ENCODE measurements at regions not wholly inside any gene's neighbourhood (a gene's known extent, or its start where the extent isn't known, plus 50 kb on each side); places are given as distances from the start of the nearest gene placed in this dataset.

DNA sequence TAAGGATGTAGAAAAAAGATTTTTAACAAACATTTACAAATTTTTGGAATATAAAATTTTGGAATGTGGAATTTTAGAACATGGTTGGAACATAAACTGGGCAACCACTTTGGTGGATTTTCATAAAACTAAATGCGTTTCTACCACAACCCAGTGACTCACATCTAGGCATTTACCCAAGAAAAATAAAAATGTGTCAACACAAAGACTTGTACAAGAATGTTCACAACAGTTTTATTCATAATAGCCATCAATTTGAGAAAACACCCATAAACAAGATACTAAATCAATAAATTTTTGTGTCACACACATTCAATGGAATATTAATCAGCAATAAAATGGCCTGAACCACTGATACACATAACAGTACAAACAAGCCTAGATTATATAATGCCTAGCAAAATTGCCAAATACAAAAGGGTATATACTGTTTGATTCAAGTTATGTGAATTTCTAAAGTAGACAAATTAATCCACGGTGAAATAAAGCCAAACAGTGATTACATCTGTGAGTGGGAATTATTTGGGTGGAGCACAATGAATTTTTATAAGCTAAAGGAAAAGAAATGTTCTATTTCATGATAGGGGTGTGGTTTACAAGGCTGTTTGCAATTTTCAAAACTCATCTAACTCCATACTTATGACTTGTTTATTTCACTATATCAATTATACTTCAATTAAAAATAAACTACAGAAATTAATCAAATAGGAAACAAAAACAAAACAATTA lies 415.2 kb upstream of the OR4E1 start:
- DNase-seq: no peak

DNA sequence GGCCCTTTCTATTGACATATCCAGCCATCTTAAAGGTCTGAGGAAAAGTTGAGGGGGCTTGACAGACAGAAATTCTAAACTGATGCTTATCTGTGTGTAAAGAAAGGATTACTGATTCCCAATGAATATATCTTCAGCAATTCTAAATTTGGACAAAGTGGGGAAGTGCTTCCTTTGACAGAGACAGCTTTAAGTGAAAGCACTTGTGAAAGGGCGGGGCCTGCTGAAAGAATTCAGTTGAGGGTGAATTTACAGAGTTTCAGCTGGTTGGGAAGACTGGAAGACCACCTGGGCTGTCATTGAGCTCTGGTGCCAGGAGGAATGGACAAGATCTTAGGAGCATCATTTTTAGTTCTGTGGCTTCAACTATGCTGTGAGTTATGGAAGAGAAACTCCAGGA lies 412.5 kb upstream of the OR4E1 start:
- no peak for DNase-seq

GRCh38 chr14:22084393-22085281 lies 411.0 kb upstream of the OR4E1 start:
- DNase-seq: peak; percentile 32

- DNase-seq: no peak
Observed at GRCh38 chr14:22081337-22081736, 407.7 kb upstream of the OR4E1 start.

DNA sequence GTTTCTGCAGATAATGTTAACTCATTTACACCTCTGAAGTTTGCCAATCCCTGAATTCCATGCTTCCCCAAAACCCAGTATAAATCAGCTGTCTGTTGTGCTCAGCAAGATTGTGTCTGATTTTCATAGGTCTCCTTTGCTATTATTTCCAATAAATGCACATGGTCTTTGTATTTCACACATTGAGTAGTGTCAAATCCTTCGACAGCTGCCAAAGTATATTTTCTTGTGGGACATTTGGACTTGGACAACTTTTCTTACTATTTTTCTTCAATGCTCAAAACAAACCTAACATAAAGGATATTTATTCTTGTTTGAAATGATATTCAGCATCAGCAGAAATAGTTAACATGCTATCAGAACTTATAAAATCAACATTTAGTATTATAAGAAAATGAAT lies 406.1 kb upstream of the OR4E1 start:
- no peak for DNase-seq

DNA sequence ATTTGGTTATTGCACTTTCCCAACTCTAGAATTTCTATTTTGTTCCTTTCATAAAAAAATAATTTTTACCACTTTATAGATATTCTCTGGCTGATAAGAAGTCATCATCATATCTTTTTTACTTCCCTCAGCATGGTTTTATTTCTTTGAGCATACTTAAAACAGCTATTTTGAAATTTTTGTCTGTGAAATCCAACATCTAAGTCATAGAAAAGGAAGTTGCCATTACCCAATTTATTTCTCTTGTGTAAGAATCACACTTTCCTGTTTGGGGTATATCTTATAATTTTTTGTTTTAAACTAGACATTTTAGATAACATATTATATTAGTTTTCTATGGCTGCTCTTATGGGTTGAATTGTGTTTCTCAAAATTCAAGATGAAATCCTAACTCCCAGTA lies 400.2 kb upstream of the OR4E1 start:
- DNase-seq: no peak

GRCh38 chr14:22071006-22071405 lies 397.4 kb upstream of the OR4E1 start:
- DNase-seq: no peak

- DNase-seq: no peak
Observed at GRCh38 chr14:22070119-22070982, 396.7 kb upstream of the OR4E1 start.

- DNase-seq: no peak
Observed at GRCh38 chr14:22065347-22065746, 391.7 kb upstream of the OR4E1 start.

DNA sequence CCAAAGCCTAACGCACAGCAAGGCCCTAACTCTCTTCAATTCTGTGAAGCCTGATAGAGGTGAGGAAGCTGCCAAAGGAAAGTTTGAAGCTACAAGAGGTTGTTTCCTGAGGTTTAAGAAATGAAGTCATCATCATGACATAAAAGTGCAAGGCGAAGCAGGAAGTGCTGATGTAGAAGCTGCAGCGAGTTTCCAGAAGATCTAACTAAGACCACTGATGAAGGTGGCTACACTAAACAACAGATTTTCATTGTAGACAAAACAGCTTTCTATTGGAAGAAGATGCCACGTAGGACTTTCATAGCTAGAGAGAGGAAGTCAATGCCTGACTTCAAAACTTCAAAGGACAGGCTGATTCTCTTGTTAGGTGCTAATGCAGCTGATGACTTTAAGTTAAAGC lies 385.6 kb upstream of the OR4E1 start:
- no peak for DNase-seq

GRCh38 chr14:22052795-22053194 lies 379.2 kb upstream of the OR4E1 start:
- DNase-seq: no peak

DNA sequence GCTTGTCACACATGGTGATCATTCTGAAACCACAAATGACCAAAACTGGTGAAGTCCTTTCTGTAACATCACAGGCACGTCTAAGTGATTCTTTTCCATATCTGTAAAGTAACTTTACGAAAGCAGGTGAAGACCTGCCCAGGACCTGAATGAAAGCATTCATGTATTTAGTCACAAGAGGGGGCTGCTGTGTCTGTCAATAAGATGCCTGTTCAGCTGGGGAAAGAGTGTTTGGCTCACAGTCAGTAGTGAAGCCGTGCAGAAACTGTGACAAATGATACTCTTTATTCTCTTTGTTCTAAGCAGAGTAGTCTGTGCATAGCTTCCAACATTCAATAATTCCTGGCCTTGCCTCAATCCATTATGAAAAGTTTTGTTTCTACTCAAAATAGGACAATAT lies 373.5 kb upstream of the OR4E1 start:
- DNase-seq: no peak

DNA sequence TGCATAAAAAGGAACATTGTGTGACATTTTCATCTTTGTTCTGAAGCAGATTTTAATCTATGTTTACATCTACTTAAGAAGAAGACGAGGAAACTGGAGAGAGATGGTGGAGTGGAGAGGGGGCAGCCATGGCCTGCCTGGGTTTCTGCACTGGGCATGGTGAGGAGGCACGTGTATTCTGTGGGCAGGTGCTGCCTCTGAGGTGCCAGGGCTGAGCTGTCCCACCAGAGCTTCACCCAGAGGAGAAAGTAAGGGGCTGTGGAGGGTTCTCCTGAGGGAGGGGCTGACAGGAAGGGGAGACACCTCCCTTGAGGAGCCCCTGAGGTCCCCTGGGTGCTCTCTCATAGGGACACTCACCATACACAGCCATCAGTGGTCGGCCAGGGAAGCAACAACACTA lies 372.4 kb upstream of the OR4E1 start:
- DNase-seq: no peak

- DNase-seq: no peak
Observed at GRCh38 chr14:22044193-22044592, 370.6 kb upstream of the OR4E1 start.

- DNase-seq: no peak
Observed at GRCh38 chr14:22040781-22041125, 367.1 kb upstream of the OR4E1 start.

DNA sequence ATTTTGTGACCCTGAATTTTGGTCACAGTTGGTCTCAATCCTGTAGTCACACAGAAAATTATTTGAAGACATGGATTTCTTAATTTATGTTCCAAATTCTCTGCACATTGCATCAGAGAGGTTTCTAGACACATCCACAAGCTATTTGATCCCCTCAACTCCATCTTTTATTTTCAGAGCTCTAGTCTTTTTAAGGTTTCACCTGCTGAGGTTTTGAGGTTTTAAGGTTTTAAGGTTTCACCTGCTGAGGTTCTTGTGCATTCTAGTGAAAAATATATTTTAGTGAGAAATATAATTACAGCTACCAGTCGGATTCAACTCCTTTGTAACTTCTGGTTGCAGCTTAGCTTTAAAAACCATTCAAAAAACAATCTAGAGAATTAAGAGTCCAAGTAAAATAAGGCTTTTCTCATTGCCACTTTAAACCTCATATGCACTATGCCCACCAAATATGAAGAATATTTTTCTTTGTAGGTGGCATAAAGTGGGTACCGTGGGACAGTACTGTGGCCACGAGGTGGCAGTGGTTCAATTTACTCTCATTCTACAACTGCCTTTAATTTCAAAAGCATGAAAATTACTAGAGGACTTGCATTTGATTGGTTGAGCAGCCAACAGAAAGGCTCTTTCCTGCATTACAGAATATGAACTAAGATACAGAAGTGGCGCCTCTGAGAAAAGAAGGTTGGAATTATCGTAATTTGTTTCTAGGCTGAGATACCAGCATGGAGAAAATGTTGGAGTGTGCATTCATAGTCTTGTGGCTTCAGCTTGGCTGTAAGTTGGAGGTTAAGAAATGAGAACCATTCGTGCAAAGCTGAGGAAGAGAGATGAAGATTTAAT lies 366.5 kb upstream of the OR4E1 start:
- no peak for DNase-seq

DNA sequence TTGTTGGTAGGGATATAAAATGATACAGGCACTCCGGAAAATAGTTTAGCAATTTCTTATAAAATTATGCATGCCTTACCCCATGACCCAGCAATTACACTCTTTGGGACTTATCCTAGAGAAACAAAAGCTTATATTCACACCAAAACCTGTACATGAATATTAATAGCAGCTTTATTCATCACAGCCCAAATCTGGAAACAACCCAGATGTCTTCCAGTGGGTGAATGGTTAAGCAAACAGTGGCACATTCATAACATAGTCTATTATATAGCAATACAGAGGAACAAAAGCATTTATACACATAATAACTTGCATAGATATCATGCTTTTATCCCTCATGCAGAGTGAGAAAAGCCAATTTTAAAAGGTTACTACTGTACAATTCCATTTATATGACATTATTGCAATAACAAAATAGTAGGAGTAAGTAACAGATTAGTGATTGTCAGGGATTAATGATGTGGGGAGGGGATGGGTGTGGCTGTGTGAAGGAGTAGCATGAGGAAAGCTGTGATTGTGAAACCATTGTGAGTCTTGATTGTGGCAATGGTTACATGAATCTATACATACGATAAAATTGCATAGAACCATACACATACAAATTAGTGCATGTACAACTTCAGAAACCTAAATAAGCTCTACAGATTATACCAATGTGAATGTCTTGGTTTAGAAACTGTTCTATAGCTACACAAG lies 363.1 kb upstream of the OR4E1 start:
- DNase-seq: no peak

GRCh38 chr14:22026527-22026926 lies 352.9 kb upstream of the OR4E1 start:
- no peak for DNase-seq

DNA sequence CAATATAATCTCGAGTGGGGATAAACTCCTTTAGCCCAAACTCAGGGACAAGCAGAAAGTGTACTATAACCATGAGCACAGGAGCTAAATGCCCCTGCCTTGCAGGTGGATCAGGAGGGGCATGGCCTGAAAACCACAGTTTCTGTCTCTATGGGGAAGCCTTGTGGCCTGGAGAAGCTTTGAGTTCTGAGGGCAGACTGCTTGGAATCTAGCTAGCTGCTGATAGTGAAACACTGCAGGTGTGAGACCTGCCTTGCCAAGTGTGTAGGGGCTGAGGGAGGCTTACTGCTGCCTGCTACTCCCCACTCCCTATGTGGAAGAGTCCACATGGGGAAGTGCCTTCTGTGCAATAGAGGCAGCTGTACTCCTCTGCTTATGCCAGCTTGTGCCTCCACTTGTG lies 352.3 kb upstream of the OR4E1 start:
- DNase-seq: no peak

- DNase-seq: no peak
Observed at GRCh38 chr14:22024137-22024536, 350.5 kb upstream of the OR4E1 start.

- no peak for DNase-seq
Observed at GRCh38 chr14:22018890-22019289, 345.3 kb upstream of the OR4E1 start.

DNA sequence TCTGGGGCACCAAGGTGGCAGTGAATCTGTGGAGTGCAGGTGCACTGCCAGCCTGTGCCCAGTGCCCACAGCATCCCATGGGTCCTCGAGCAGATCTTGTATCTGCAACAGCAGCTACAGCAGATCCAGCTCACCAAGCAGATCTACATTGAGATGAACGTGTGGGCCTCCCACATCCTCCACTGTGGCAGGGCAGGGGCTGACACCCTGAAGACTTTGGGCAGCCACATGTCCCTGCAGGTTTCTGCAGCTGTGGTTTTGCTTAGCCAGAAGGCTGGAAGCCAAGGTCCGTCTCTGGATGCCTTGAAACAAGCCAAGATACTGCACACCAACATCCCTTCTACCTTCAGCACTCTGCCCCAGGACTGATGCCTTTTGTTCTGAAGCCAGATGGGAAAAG lies 338.8 kb upstream of the OR4E1 start:
- DNase-seq: no peak
